Astrocyte of the spinal cord (primary cell): ENCODE measurements at regions not wholly inside any gene's neighbourhood (a gene's known extent, or its start where the extent isn't known, plus 50 kb on each side); places are given as distances from the start of the nearest gene placed in this dataset.
A peak's percentile ranks its signal among the peaks of the same experiment; 100 is the strongest.

Experiments
- DNase-seq: peaks from one replicate; pipeline ENCODE4 v3.0.0; 2011; ENCODE audit warnings: low read depth, low spot score
- H3K4me3 ChIP-seq: 2 replicates; pipeline ENCODE4 v1.5.1; 2011; ENCODE audit warnings: low read depth, mild to moderate bottlenecking, low read length, moderate library complexity
- in situ Hi-C: cut with HindIII; loops from 2 replicates; pipeline ENCODE4 v1.10.0; 2017; ENCODE audit warnings: low sequenced_read_pairs
- TF ChIP-seq, protein P1 (sequence below): IDR thresholded peaks from 2 replicates; pipeline ENCODE4 v1.5.1; 2012; ENCODE audit warnings: low read depth, mild to moderate bottlenecking, low read length, inconsistent platforms

- in situ Hi-C loops, result no loop called here
- DNase-seq, result no peak
- TF ChIP-seq, protein P1, sequence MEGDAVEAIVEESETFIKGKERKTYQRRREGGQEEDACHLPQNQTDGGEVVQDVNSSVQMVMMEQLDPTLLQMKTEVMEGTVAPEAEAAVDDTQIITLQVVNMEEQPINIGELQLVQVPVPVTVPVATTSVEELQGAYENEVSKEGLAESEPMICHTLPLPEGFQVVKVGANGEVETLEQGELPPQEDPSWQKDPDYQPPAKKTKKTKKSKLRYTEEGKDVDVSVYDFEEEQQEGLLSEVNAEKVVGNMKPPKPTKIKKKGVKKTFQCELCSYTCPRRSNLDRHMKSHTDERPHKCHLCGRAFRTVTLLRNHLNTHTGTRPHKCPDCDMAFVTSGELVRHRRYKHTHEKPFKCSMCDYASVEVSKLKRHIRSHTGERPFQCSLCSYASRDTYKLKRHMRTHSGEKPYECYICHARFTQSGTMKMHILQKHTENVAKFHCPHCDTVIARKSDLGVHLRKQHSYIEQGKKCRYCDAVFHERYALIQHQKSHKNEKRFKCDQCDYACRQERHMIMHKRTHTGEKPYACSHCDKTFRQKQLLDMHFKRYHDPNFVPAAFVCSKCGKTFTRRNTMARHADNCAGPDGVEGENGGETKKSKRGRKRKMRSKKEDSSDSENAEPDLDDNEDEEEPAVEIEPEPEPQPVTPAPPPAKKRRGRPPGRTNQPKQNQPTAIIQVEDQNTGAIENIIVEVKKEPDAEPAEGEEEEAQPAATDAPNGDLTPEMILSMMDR, result no peak
- no peak overlapping the region for H3K4me3 ChIP-seq
Observed at GRCh38 chr2:12435430-12436222, 281.1 kb upstream of the TRIB2 start.

- TF ChIP-seq, protein P1, result no peak
- in situ Hi-C loops, result no loop called here
- no peak for DNase-seq
- no peak overlapping the region for H3K4me3 ChIP-seq
Observed at GRCh38 chr2:12436483-12436882, 280.3 kb upstream of the TRIB2 start.

- no peak for DNase-seq
- TF ChIP-seq, protein P1, result no peak
- in situ Hi-C loops, result no loop called here
- no peak overlapping the region for H3K4me3 ChIP-seq
Observed at GRCh38 chr2:12436935-12437561, 279.7 kb upstream of the TRIB2 start.

DNA sequence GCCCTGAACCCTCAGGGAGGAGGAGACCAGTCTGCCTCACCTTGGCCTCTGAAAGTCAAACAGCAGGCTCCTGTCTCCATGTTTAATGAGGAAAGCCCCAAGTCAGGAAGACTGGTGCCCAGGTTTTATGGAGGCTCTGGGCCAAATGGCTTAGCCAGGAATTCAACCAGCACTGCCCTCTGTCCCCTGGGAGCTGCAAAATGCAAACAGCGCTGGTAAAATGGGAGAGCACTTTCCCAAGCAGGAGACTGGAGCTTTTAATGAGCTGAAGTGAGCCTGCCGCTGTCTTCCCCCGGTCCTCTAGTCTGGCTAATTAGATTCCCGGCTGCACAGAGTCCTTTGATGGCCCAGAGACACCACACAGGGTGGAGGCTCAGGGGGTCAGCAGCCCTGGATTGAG, 276.0 kb upstream of the TRIB2 start:
- in situ Hi-C loops, result no loop called here
- TF ChIP-seq, protein P1, result no peak
- no peak overlapping the region for H3K4me3 ChIP-seq
- DNase-seq, result no peak

DNA sequence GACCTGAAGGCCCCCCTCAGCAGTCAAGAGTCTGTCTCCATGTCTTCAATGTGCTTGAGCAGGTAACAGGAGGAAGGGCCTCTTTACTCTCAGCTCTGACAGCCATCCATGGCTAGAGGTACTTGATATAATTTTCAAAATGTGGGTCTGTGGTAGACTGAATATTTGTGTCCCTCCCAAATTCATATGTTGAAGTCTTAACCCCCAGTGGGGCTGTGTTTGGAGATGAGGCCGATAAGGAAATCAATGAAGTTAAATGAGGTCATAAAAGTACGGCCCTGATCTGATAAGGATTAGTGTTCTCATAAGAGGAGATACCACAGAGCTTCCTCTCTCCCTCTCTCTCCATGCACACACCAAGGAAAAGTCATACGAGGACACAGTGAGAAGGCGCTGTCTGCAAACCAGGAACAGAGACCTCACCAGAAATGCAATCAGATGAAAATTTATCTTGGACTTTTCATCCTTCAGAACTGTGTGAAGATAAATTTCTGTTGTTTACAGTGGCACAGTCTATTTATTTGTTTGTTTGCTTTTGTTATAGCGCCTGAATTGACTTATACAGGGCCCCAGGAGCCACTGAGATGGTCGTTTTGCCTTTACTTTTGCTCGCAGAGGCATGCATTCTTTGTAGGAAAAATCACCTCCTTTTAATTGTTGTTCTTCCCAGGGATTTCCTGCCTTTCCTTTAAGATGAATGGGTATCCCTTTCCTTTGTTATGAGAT, 274.8 kb upstream of the TRIB2 start:
- in situ Hi-C loops, result no loop called here
- no peak overlapping the region for H3K4me3 ChIP-seq
- no peak for DNase-seq
- TF ChIP-seq, protein P1, result no peak

- DNase-seq, result peak; percentile 76
- in situ Hi-C loops, result no loop called here
- TF ChIP-seq, protein P1, result no peak
- H3K4me3 ChIP-seq, result no peak overlapping the region
Observed at GRCh38 chr2:12442476-12442847, 274.3 kb upstream of the TRIB2 start.
